Keratinocyte (primary cell): ENCODE measurements at regions not wholly inside any gene's neighbourhood (a gene's known extent, or its start where the extent isn't known, plus 50 kb on each side); places are given as distances from the start of the nearest gene placed in this dataset.

Experiments
- CTCF ChIP-seq, 3 experiments: IDR thresholded peaks in 1 of 3; conservative IDR thresholded peaks in 1 of 3; optimal IDR thresholded peaks in 1 of 3; 2 replicates in 2 of 3; 3 replicates in 1 of 3; pipeline versions ENCODE3 to v1.5.1; 2011; ENCODE audit warnings: low read length in 3 of 3, mild to moderate bottlenecking in 3 of 3, moderate library complexity in 2 of 3, control low read depth in 1 of 3, inconsistent platforms in 1 of 3; ENCODE audit not compliant: insufficient read depth in 2 of 3; ENCODE audit errors: extremely low read depth in 1 of 3
- EZH2 ChIP-seq: IDR thresholded peaks from one replicate; pipeline ENCODE4 v1.6.1; 2012; ENCODE audit warnings: inconsistent platforms, mild to moderate bottlenecking, low read length, moderate library complexity

- no peak for TF ChIP-seq CTCF (optimal IDR thresholded peaks at IDR 0.05 in 1 of 3, IDR thresholded peaks at IDR 0.05 in 1 of 3, conservative IDR thresholded peaks at IDR 0.05 in 1 of 3; ENCODE audit: extremely low read depth in 1 of 3, insufficient read depth in 2 of 3, low read length in 3 of 3)
- TF ChIP-seq EZH2, result no peak
Observed at GRCh38 chr3:110679285-110679684, 392.3 kb upstream of the NECTIN3 start.
